ENCODE measurements at regions not wholly inside any gene's neighbourhood (a gene's known extent, or its start where the extent isn't known, plus 50 kb on each side); places are given as distances from the start of the nearest gene placed in this dataset.

DNA sequence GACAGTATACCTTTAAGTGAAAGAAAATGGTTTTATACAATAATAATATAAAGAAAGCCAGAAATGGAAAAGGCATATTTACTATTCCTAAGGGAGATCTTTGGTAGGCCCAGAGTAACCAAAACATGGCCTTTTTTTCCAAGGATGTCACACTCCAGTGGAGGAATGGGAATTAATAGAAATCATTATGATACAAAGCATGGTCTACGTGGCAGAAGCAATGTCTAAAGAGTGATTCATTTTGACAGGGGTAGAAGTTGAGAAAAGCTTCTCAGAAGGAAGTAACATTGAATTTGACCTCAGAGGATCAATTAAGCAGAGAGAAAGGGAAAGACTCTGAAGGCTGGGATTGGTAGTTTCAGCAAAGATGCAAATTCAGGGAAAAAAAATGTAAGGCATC lies 208.6 kb downstream of the BTG1 start:
- Mint-ChIP-seq H3K27ac (ENCODE audit: unreplicated experiment) (no peak overlapping the region), H3K36me3 (ENCODE audit: insufficient read depth, unreplicated experiment) (no peaks in the 10 kb centered on the region), H3K9me3 (ENCODE audit: unreplicated experiment) (peaks cover 10% of the 10 kb centered on the region), H3K4me3 (ENCODE audit: unreplicated experiment) (no peak overlapping the region), H3K4me1 (ENCODE audit: low read depth, unreplicated experiment) (no peaks in the 10 kb centered on the region), H3K27me3 (ENCODE audit: insufficient read depth, unreplicated experiment) (no peaks in the 10 kb centered on the region)
- H3K27me3 ChIP-seq (replicated peaks; ENCODE audit: control insufficient read depth, insufficient read depth, low read length) = no peaks in the 10 kb centered on the region
- no peak overlapping the region for H3K4me3 ChIP-seq (ENCODE audit: low read depth, low read length)
- H3K36me3 ChIP-seq (ENCODE audit: control insufficient read depth, insufficient read depth, low read length) = no peaks in the 10 kb centered on the region
- 0 out of 2 replicates have a peak, but pooled peaks cover 3% of the 10 kb centered on the region for H3K9me3 ChIP-seq
- no peak for DNase-seq
- ChIA-PET POLR2A (no interaction called here), CTCF (no interaction called here)
- H3K4me1 ChIP-seq = no peaks in the 10 kb centered on the region
- BruUV-seq (replicated peaks) = no TSS peak
- intact Hi-C loops (cut with micrococcal nuclease; ENCODE audit: unreplicated experiment) = no loop called here
- TF ChIP-seq, protein P1, sequence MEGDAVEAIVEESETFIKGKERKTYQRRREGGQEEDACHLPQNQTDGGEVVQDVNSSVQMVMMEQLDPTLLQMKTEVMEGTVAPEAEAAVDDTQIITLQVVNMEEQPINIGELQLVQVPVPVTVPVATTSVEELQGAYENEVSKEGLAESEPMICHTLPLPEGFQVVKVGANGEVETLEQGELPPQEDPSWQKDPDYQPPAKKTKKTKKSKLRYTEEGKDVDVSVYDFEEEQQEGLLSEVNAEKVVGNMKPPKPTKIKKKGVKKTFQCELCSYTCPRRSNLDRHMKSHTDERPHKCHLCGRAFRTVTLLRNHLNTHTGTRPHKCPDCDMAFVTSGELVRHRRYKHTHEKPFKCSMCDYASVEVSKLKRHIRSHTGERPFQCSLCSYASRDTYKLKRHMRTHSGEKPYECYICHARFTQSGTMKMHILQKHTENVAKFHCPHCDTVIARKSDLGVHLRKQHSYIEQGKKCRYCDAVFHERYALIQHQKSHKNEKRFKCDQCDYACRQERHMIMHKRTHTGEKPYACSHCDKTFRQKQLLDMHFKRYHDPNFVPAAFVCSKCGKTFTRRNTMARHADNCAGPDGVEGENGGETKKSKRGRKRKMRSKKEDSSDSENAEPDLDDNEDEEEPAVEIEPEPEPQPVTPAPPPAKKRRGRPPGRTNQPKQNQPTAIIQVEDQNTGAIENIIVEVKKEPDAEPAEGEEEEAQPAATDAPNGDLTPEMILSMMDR (IDR thresholded peaks at IDR 0.05; ENCODE audit: insufficient read depth in 1 of 2, low read depth in 1 of 2, low read length in 1 of 2, severe bottlenecking in 1 of 2, unreplicated experiment in 1 of 2) = no peak

DNA sequence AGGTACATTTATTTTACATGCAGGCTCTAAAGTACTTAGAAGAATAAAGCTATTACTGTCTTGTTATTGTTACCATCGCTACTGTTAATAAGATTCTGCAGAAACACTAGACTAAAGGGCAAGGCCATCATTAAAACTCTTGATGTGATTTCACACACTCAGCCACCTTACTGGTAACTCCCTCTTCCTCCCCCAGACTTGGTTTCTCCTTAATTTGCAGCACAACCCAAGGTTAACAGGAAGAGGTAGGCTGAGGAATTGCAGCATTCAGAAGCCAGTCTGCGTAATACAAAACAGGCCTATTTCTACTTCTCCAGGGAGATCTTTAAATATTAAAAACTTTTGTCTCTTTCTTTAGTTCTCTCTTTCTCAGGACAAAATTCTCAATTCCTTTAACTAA lies 210.3 kb downstream of the BTG1 start:
- no peaks in the 10 kb centered on the region for H3K4me1 Mint-ChIP-seq (ENCODE audit: low read depth, unreplicated experiment)
- TF ChIP-seq, protein P1 (IDR thresholded peaks at IDR 0.05; ENCODE audit: insufficient read depth in 1 of 2, low read depth in 1 of 2, low read length in 1 of 2, severe bottlenecking in 1 of 2, unreplicated experiment in 1 of 2) = no peak
- H3K36me3 Mint-ChIP-seq (ENCODE audit: insufficient read depth, unreplicated experiment) = no peaks in the 10 kb centered on the region
- no peak for DNase-seq
- Histone ChIP-seq H3K9me3 (0 out of 2 replicates have a peak, but pooled peaks cover 3% of the 10 kb centered on the region), H3K36me3 (ENCODE audit: control insufficient read depth, insufficient read depth, low read length) (no peaks in the 10 kb centered on the region), H3K27me3 (replicated peaks; ENCODE audit: control insufficient read depth, insufficient read depth, low read length) (no peaks in the 10 kb centered on the region), H3K4me3 (ENCODE audit: low read depth, low read length) (no peak overlapping the region), H3K4me1 (no peaks in the 10 kb centered on the region)
- CTCF ChIA-PET = no interaction called here
- H3K27me3 Mint-ChIP-seq (ENCODE audit: insufficient read depth, unreplicated experiment) = no peaks in the 10 kb centered on the region
- POLR2A ChIA-PET = no interaction called here
- H3K27ac Mint-ChIP-seq (ENCODE audit: unreplicated experiment) = no peak overlapping the region
- H3K4me3 Mint-ChIP-seq (ENCODE audit: unreplicated experiment) = no peak overlapping the region
- no TSS peak for BruUV-seq (replicated peaks)
- intact Hi-C loops (cut with micrococcal nuclease; ENCODE audit: unreplicated experiment) = no loop called here
- peaks cover 4% of the 10 kb centered on the region for H3K9me3 Mint-ChIP-seq (ENCODE audit: unreplicated experiment)

DNA sequence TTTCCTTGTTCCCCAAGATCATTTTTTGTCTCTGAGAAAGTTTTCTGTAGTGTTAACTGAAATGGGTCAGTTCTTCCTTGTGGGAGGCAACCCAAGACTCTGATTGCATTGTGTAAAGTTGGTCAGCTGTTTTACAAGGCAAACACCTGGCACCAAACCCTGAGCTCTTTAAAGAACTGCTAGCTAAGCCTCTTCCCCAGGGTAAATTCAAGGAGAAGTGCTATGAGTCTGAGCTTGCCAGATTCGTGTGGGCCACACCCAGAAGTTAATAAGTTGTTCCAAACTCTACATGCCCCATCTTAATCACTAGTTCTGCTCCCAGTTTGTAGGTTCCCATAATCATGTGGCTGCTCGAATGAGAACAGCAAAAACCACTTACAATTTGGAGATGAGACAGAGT lies 214.5 kb downstream of the BTG1 start:
- Mint-ChIP-seq H3K4me3 (ENCODE audit: unreplicated experiment) (no peak overlapping the region), H3K36me3 (ENCODE audit: insufficient read depth, unreplicated experiment) (no peaks in the 10 kb centered on the region), H3K27ac (ENCODE audit: unreplicated experiment) (no peak overlapping the region), H3K9me3 (ENCODE audit: unreplicated experiment) (no peaks in the 10 kb centered on the region), H3K27me3 (ENCODE audit: insufficient read depth, unreplicated experiment) (no peaks in the 10 kb centered on the region), H3K4me1 (ENCODE audit: low read depth, unreplicated experiment) (no peaks in the 10 kb centered on the region)
- no TSS peak for BruUV-seq (replicated peaks)
- Histone ChIP-seq H3K4me1 (peaks cover 13% of the 10 kb centered on the region; the same call in 1 of the 2 replicates), H3K36me3 (ENCODE audit: control insufficient read depth, insufficient read depth, low read length) (no peaks in the 10 kb centered on the region), H3K27me3 (replicated peaks; ENCODE audit: control insufficient read depth, insufficient read depth, low read length) (no peaks in the 10 kb centered on the region), H3K9me3 (peaks cover 6% of the 10 kb centered on the region; the same call in 1 of the 2 replicates), H3K4me3 (ENCODE audit: low read depth, low read length) (no peak overlapping the region)
- intact Hi-C loops (cut with micrococcal nuclease; ENCODE audit: unreplicated experiment) = no loop called here
- ChIA-PET POLR2A (no interaction called here), CTCF (no interaction called here)
- DNase-seq = no peak
- TF ChIP-seq, protein P1 (IDR thresholded peaks at IDR 0.05; ENCODE audit: insufficient read depth in 1 of 2, low read depth in 1 of 2, low read length in 1 of 2, severe bottlenecking in 1 of 2, unreplicated experiment in 1 of 2) = no peak
